ENCODE measurements at regions not wholly inside any gene's neighbourhood (a gene's known extent, or its start where the extent isn't known, plus 50 kb on each side); places are given as distances from the start of the nearest gene placed in this dataset.
"Not testable (repeated sequence)": the region's sequence is repeated elsewhere in the genome, so short reads cannot be mapped to it uniquely, and the experiment has no call there.

GRCh38 chr7:42729053-42729765 is 182.7 kb downstream of the C7orf25 start:
- no peak for DNase-seq
- intact Hi-C loops (cut with micrococcal nuclease) = no loop called here
- ATAC-seq = no peak

DNA sequence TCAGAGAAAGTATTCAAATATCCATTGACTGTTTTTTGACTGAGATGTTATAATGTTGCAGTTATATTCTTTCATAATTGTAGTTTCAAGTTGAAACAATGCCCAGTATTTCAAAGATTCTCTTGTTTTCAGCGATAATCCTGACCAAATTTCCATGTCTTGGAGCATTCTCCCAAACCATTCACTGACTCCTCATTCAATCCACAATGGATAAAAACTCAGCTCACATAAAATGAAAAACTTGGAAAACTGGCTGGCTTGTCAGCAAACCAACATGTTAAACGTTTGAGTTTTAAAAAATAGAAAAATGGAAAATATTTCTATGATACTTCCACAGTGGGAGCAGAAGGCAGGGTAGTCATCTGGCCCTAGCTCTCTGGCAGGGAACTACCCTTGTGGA is 184.4 kb downstream of the C7orf25 start:
- DNase-seq (no peak), ATAC-seq (no peak)
- intact Hi-C loops (cut with micrococcal nuclease) = no loop called here

DNA sequence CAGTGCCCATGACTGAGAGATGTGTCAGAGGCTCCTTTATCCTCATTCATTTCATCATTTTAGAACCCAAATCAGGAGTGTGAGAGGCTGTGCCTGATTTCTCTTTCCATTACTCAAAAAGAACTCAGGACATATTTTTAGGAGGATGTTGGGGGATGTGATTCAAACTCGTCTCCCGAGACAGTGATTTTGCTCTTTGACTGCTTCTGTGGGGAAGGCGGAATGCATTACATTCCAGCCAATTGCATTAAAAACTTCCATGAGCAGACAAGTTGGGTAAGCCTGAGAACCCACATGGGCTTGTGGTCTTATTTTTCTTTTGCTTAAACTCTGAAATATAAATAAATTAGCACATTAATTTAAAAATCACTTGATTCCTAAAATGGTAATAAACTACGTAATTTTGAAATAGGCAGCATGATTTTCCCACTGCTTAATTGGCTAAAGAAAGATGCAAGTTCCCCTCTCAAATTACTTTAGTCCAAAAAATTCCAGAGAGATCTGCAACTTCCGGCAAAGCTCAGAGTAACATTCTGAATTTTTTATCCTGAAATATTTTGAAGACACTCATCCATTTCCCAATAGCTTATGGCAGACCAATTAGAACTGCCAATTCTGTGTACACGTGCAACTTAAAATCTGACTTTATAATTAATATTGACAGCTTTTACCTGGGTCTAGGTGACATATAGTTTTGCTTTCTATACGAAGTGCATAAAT is 185.6 kb downstream of the C7orf25 start:
- intact Hi-C loops (cut with micrococcal nuclease) = no loop called here
- DNase-seq = no peak
- ATAC-seq = no peak

- intact Hi-C loops (cut with micrococcal nuclease) = no loop called here
- ATAC-seq = no peak
- DNase-seq = no peak
These were observed 189.2 kb downstream of the C7orf25 start for GRCh38 chr7:42722716-42723115.

DNA sequence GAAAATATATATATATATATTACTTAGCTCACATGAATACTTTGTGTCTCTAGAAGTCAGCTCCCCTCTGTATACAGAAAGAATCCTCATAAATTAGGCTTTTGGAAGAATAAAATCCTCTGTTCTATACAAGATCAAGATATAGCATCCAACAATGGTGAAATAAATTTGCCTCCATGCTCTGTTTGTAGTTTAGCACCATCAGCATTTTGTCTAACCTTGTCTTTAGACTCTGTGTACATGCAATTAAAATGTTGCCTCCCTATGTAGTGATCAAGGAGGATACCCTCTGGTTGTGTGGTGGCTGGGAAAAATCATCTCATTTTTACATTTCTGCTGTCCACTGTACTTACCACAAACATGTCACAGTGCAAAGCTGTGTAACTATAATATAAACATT is 189.7 kb downstream of the C7orf25 start:
- no peak for DNase-seq
- intact Hi-C loops (cut with micrococcal nuclease) = no loop called here
- ATAC-seq = no peak

GRCh38 chr7:42720991-42721796 is 190.7 kb downstream of the C7orf25 start:
- no peak for DNase-seq
- intact Hi-C loops (cut with micrococcal nuclease) = no loop called here
- ATAC-seq = no peak

- ATAC-seq (no peak), DNase-seq (no peak)
- intact Hi-C loops (cut with micrococcal nuclease) = no loop called here
These were observed 191.9 kb downstream of the C7orf25 start for GRCh38 chr7:42720012-42720411.

DNA sequence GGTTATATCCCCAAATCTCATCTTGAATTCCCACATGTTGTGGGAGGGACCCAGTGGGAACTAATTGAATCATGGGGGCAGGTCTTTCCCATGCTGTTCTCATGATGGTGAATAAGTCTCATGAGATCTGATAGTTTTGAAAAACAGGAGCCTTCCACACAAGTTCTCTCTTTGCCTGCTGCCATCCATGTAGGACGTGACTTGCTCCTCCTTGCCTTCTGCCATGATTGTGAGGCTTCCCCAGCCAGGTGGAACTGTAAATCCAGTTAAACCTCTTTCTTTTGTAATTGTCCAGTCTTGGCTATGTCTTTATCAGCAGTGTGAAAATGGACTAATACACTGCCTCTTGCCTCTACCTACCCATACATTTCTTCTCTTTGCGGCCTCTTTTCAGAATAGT is 193.4 kb downstream of the C7orf25 start:
- ATAC-seq; intact Hi-C loops (cut with micrococcal nuclease); DNase-seq: not testable (repeated sequence)

DNA sequence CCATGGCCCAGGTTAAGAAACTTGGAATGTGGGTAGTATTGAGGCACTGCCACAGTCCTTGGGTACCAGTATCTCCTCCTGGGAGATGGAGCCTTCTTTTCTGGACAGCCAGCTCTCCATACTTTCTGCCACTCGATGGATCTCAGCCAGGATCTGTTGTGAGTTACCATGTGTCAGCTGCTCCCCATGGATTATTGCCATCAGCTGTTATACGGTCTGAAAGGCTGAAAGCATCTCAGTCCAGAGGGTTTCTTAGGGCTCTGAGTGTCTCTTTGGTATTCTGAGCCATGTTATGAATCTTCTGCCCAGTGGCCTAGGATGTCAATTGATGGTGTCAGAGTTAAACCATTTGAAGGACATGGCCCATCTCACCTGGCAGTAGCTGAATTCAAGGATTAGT is 197.5 kb downstream of the C7orf25 start:
- no peak for DNase-seq
- ATAC-seq = no peak
- intact Hi-C loops (cut with micrococcal nuclease) = no loop called here

GRCh38 chr7:42709284-42709683 is 202.6 kb downstream of the C7orf25 start:
- DNase-seq = no peak
- intact Hi-C loops (cut with micrococcal nuclease) = no loop called here
- ATAC-seq = no peak

DNA sequence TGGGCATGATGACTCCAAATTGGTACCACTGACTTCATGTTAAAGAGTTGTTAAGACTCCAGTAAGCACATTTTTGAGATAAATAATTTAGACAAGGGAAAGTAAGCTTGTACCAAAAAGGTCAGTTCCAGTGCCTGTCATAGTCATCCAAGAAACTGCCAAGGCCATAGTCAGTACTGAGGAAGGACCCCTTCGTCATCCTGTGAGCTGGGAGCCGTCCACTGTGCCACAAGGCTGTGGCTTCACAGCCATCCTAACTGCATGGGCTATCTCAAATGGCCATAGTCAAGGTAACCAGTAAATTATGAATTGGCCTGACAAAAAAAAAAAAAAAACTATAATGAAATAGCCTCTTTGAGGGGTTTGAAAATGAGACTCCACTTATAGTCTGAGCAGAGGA is 207.2 kb downstream of the C7orf25 start:
- DNase-seq = no peak
- no peak for ATAC-seq
- intact Hi-C loops (cut with micrococcal nuclease) = no loop called here

DNA sequence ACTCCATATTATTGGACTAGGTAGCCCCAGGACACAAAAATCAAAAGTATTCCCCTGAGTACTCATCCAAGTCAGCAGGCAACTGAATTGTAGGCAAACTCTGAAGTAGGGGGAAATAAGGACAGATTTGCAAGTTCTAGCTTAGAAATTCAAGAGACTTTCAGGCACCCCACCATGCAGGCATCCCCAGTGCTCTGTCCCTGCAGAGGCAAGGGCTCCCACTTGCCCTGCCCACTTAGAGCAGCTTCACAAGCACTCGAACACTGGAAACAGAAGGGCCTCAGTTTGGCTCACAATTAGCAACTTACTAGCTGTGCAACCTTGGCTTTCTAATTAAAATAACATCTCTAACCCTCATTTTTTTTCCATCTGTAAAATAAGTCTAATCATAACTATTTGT is 209.2 kb downstream of the C7orf25 start:
- DNase-seq (no peak), ATAC-seq (no peak)
- intact Hi-C loops (cut with micrococcal nuclease) = no loop called here

DNA sequence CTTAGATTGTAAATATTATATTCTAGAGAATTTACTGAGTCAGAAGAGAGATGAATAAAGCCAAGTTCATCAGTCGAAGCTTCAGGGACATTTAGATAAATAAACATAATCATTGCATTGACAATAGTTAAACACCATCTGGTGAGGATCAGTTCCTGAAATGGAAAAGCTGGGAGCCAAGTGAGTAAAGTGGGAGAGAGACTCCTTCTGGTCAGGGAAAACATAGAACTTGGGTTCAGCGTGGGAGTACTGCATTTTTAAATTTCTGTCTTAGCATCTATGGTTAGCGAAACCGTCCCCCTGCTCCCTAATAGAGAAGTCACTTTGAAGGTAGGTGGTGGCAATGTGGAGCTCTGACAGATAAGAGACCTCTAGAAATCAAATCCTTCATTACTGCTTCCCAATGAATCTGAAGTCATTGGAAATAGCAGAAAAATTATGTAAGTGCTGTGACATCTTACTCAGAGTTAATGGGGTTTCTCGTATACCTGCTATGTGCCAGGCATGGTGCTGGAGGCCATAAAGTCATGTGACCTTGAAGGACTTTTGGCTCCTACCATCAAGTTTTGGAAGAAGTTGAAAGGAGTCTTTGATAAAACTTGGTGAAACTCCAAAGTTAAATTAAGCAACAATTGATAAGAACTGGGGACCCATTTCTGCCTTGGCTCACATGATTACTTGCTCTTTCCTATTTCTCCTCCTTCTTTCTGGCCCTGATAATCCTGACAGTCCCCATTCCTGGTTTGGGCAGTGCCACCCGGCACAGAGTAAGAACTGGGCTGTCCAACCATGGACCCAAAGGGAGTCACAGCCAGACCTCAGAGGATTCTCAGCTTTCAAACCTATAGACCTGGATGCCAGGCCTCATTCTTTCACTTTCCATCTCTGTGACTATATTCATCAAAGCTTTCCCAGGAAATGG is 211.2 kb downstream of the C7orf25 start:
- DNase-seq = no peak
- ATAC-seq = peak; percentile 80
- intact Hi-C loops (cut with micrococcal nuclease) = no loop called here

DNA sequence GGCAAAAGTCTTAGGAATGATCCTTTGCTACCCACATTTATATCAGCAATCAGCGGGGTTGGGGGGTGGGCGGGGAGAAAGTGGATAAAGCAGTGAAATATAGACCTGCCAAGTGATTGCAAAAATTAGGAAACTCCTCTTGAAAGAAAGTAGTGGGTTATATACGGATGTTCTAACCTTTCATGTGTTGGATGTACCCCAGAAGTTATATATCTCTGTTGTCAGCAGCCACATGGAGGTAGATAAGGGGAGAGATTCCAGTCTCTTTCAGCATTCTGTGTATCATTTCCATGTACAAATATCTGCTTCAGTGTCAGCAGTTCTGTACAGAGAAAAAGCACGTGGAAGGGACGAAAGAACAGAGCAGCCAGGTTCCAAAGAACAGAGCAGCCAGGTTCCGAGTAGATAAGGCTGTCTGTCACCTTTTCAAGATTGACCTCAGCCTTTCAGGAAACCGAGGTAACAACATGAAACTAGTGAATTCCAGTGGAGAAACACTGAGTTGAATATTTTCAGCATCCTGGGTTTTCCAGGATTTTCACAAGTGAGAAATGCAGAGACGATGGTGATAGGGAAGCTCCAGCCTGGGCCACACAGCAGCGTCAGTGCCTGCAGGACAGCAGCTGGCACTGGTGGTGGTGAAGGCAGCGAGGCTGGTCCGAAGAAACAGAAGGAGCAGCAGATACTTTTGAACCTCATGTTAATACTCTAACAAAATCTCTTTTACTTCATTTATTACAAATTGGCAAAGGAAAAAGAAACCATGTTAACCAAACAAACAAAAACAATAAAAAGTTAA is 212.3 kb downstream of the C7orf25 start:
- intact Hi-C loops (cut with micrococcal nuclease) = no loop called here
- peak; percentile 66 for ATAC-seq
- DNase-seq = peak; percentile 34

GRCh38 chr7:42698600-42699374 is 213.1 kb downstream of the C7orf25 start:
- no peak for DNase-seq
- ATAC-seq = no peak
- intact Hi-C loops (cut with micrococcal nuclease) = no loop called here

GRCh38 chr7:42694894-42695507 is 216.9 kb downstream of the C7orf25 start:
- ATAC-seq (peak; percentile 60), DNase-seq (no peak)
- intact Hi-C loops (cut with micrococcal nuclease) = no loop called here

DNA sequence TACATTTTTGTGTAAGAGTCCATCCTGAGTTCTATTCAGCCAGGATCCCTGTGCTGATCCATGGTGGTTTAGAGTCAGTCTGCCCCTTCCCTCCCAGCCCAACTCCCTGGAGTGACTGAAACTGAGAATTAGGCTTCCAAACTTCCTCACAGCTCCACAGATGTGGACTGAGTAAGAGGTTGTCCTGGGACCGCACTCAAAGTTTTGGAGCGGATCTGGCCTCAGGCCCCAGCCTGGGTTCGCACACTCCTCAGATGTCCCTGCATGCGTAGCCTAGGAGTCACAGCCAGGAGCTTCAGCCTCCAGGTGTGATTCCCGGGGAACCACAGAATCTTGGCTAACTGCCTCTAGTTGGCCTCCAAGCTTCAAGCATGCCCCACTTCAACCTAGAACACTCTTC is 218.1 kb downstream of the C7orf25 start:
- peak; percentile 31 for DNase-seq
- peak; percentile 74 for ATAC-seq
- intact Hi-C loops (cut with micrococcal nuclease) = no loop called here

All from left ventricle myocardium superior (tissue), 1 donor.